Right ventricle myocardium inferior (tissue), 1 donor: ENCODE measurements at regions not wholly inside any gene's neighbourhood (a gene's known extent, or its start where the extent isn't known, plus 50 kb on each side); places are given as distances from the start of the nearest gene placed in this dataset.

ENCODE experiments used
- ATAC-seq: fragments of 200-7000 bp; cut with Tn5 transposase; one replicate; pipeline ENCODE4 v1.9.1; 2020; ENCODE audit warnings: mild to moderate bottlenecking, moderate library complexity
- DNase-seq: peaks from one replicate; pipeline ENCODE4 v3.0.0; 2021; ENCODE audit errors: missing footprints
- intact Hi-C: fragments of 100-400 bp; cut with DNase I; formaldehyde crosslinking; loops from one replicate; pipeline ENCODE4 v1.11.0; 2022
- donor health status: DM: no; HTN: yes; CAD: no; lungs with severe emphysema.

GRCh38 chr13:73883162-73883561 is 251.0 kb downstream of the KLF12 start:
- no peak for DNase-seq
- intact Hi-C loops: no loop called here
- no peak for ATAC-seq

DNA sequence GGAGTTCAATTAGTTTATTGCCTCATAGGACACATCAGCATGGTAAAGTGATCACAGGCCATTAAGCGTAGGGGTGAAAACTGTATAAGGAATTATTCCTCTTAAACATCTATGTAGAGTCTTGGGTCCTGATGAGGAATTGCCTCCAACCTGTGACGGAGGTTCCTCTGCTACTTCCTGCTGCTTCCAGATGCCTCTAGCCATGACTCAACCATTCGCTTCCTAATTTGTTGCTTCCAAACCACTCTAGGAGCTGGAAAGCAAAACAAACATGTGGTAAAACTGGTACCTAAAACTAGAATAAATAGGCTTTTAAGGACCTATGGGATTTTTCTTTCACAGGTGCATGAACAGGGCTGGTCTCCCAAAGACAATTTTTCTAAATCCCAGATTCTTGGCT is 253.8 kb downstream of the KLF12 start:
- DNase-seq (no peak), ATAC-seq (no peak)
- intact Hi-C loops: no loop called here

- peak; percentile 20 for ATAC-seq
- intact Hi-C loops: no loop called here
These were observed 254.7 kb downstream of the KLF12 start for GRCh38 chr13:73879346-73880015.

DNA sequence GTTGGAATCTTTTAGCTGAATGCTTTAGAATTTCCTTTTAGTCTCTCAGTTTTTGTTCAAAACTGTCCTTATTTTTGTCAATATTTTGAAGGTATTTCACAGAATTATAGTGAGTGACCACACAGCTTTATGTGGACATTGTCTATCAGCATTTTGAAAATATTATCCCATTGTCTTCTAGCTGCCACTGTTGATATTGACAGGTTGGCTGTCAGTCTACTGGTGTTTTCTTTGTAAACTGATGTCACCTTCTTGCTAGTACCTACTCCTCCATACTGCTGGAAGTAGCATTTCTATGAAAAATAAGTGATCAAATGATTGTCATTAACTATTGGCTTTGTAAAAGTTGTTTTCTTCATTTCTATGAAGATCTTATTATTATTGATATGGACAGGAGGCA is 256.8 kb downstream of the KLF12 start:
- DNase-seq: no peak
- intact Hi-C loops: no loop called here
- no peak for ATAC-seq

More at GRCh38 chr13:73879346-73880015, 254.7 kb downstream of the KLF12 start:
- DNase-seq: no peak

DNA sequence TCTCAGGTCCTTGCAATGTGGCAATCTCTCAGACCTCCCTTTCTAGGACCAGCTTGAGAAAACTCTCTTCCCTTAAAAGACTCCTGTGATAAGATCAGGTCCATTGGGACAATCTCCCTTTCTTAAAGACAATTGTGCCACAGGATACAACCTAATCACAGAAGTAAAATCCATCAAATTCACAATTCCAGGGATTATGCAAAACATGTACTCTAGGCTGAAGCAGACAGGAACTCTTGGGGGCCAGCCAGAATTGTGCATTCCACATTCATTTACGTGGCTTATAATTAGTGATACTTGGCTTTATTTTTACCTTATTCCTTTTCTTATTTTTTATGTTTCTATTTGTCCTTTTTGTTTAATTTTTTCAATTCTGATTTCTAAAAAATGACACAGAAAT is 257.9 kb downstream of the KLF12 start:
- DNase-seq (no peak), ATAC-seq (no peak)

DNA sequence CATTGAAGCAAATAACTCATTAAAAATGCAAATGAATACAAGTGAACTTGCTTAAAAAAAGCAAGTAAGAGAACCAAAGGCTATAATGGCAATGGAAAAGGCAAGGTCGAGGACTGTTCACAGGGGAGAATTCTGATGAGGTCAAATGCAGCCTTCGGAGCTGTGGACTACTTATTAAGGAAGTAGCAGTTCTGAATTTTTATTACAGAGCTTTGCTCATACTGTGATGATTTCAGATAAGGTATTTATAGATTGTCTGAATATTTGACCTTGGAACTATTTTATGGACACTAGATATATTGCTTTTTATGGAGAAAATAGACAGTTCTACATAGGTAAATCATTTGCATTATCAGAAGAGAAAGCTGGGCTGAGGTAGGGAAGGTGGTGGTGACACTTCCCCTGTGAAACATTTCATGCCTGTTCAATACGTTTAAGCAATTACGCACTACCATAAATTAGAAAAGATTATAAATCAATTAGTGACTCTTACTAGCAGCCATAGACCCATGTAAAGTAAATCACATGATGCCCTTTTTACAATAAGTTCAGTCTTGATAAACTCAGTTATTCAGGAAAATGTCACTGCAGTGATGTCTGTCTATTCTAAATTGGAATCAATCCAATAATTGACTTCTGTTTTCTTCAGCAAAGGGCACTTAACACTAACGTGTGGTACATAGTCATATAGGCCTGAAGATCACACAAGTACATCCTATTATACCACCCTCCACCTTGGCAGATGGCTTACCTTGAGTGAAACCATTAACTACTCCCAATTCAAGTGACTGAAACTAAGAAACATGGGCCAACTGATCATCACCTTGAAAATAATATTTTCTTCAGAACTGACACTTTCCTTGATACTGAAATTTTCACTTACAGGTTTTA is 260.0 kb downstream of the KLF12 start:
- intact Hi-C loops: no loop called here
- no peak for ATAC-seq
- DNase-seq: no peak

More for the DNA sequence above, 257.9 kb downstream of the KLF12 start:
- intact Hi-C loops: no loop called here

- ATAC-seq (no peak), DNase-seq (no peak)
- intact Hi-C loops: no loop called here
These were observed 261.8 kb downstream of the KLF12 start for GRCh38 chr13:73872397-73872796.

- intact Hi-C loops: no loop called here
- peak; percentile 45 for DNase-seq
- ATAC-seq: peak; percentile 60
These were observed 263.0 kb downstream of the KLF12 start for GRCh38 chr13:73870970-73871935.

GRCh38 chr13:73870036-73870741 is 264.0 kb downstream of the KLF12 start:
- ATAC-seq (no peak), DNase-seq (no peak)
- intact Hi-C loops: no loop called here

DNA sequence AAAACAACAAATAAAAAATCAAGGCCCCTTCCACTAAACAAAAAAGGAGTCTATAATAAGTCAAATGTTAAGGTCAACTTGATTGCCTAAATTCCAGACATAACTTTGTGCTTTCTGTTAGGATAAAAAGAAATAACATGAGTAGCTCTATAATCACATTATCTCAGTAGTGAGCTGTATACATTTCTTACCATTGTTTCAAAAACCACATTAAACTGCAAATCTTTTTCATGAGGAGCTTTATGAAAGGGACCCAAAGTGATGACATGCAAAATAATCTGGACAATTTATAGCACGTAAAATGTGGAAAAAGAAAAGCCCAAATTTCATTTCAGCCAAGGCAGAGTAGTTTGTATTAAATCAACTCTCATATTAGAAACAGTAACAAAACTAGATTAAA is 269.2 kb downstream of the KLF12 start:
- DNase-seq: no peak
- no peak for ATAC-seq
- intact Hi-C loops: no loop called here

- intact Hi-C loops: no loop called here
- ATAC-seq (no peak), DNase-seq (no peak)
These were observed 273.1 kb downstream of the KLF12 start for GRCh38 chr13:73861136-73861535.

DNA sequence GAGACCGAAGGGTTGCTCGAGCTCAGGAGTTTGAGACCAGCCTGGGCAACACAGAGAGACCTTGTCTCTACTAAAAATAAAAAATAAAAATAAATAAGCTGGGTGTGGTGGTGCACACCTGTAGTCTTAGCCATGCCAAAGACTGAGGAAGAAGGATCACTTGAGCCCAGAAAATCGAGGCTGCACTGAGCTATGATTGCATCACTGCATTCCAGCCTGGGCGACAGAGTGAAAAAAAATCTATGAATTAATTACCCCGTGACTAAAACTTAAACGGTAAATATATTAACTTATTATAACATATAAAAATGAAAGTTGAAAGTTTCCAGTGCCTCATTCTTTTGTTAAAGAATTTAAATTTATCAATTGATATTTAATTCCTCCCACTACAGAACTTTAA is 273.7 kb downstream of the KLF12 start:
- no peak for ATAC-seq
- intact Hi-C loops: no loop called here
- no peak for DNase-seq

DNA sequence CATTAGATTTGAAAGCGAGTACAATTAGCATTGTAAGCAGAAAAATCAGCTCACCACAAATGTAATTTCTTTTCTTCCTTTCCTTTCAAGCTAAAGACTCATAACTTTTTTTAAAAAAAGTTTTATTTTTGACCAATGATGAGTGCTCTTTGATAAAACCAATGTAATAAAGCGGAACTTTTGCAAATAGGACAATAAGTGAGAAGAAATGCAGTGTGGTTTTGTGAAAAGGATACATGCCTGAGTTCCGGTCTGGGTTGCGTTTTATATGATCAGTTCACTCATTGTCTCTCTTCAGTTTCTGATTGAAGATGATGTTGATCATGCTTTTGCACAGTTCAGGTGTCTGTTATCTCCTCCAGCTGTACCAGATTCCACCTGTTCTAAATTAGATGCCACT is 274.4 kb downstream of the KLF12 start:
- ATAC-seq (no peak), DNase-seq (no peak)
- intact Hi-C loops: no loop called here

- DNase-seq (no peak), ATAC-seq (no peak)
- intact Hi-C loops: no loop called here
These were observed 277.1 kb downstream of the KLF12 start for GRCh38 chr13:73857106-73857505.

DNA sequence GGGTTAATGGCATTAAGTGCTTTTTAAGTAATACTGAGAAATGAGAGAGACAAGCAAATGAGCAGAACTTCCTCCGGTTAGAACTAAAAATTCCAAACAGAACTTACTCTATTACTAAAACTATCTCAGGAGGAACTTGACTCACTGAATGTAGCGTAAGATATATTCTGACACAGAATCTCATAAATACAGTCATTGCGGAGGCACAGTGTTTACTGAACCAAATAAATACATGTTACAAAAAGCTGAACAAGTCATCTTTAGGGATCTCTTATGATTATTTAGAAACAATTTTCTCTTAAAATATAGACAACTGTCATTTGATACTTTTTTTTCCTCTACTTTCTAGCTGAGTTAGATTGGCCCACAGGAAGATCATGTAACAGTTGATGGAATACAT is 283.1 kb downstream of the KLF12 start:
- DNase-seq: no peak
- intact Hi-C loops: no loop called here

DNA sequence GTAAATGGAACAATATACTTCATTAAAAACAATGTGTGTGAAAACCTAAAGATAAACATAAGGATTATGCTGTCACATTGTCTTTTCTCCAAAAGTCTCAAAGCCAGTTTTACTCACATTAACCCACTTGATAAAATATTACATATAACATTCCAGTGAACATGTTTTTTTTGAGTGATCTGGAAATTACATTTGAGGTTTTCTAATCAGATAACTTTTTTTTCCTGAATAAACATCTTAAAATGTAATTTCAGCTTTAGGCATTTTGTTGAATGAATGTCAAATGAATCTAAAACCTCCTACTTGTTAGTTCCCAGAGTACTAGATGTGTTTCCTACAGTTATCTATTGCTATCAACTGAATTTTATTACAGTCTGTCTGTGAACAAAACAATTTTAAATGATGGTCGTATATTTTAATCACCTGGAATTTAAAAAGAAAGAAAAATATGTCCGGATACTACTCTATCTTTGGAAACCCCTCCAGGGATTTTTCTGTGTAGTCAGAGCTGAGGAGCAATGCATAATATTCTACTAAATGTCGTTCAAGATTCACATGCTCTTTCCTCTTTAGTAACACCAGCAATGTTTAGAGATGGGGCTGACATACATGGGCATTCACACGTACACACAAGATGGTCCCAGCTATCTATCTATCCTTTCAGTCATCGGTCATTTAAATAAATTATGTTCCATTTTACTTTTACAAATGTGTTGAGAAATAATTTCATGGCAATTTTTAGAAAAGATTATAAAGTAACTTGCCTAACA is 283.9 kb downstream of the KLF12 start:
- DNase-seq (no peak), ATAC-seq (no peak)
- intact Hi-C loops: no loop called here

More for the DNA sequence above, 283.1 kb downstream of the KLF12 start:
- ATAC-seq: no peak

- DNase-seq: no peak
- intact Hi-C loops: no loop called here
- ATAC-seq: no peak
These were observed 284.9 kb downstream of the KLF12 start for GRCh38 chr13:73849292-73849691.

- ATAC-seq (no peak), DNase-seq (no peak)
- intact Hi-C loops: no loop called here
These were observed 289.2 kb downstream of the KLF12 start for GRCh38 chr13:73844986-73845385.
